Stomach (tissue), 4 donors: ENCODE measurements at regions not wholly inside any gene's neighbourhood (a gene's known extent, or its start where the extent isn't known, plus 50 kb on each side); places are given as distances from the start of the nearest gene placed in this dataset.

ENCODE experiments used
- POLR2A ChIP-seq, 4 donors: fragments of 450-650 bp; IDR thresholded peaks; one replicate each; pipeline ENCODE4 v1.6.1; 2016; ENCODE audit warnings: antibody characterized with exemption in 4 of 4, control low read depth in 2 of 4, mild to moderate bottlenecking in 1 of 4, moderate library complexity in 1 of 4
- POLR2AphosphoS5 ChIP-seq, 3 donors: sonication (generic); formaldehyde crosslinking; IDR thresholded peaks; one replicate each; pipeline ENCODE4 v1.6.1; 2016; ENCODE audit warnings: antibody characterized with exemption in 3 of 3
- TF ChIP-seq, protein P1 (sequence below), 7 experiments: fragments of 450-650 bp in 4 of 7; fragments of 200-600 bp in 3 of 7; sonication (generic) in 3 of 7; IDR thresholded peaks; one replicate each; pipeline ENCODE4 v1.5.1; 2016 to 2019; ENCODE audit warnings: antibody characterized with exemption in 7 of 7, control low read depth in 2 of 7, mild to moderate bottlenecking in 1 of 7

DNA sequence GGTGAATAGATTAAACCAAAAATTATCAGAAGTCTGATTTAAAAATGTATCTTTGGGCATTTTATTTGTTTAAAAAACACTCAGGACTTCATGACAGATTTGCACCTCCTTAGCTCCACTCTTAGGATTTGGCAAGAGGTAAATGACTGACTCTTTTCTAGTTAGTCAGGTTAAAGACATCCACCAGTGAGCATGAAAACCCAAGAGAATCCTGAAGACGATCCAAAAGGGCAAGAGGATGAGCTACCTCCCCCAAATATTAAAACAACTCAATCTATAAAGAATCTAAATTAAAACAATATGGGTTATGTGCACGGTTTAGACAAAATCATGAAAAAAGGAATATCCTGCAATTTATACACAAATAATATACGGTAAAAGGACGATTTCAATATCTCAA, 89.4 kb upstream of the OPRM1 start:
- TF ChIP-seq POLR2A (IDR thresholded peaks at IDR 0.05) (no peak), POLR2AphosphoS5 (IDR thresholded peaks at IDR 0.05) (no peak)
- TF ChIP-seq, protein P1, sequence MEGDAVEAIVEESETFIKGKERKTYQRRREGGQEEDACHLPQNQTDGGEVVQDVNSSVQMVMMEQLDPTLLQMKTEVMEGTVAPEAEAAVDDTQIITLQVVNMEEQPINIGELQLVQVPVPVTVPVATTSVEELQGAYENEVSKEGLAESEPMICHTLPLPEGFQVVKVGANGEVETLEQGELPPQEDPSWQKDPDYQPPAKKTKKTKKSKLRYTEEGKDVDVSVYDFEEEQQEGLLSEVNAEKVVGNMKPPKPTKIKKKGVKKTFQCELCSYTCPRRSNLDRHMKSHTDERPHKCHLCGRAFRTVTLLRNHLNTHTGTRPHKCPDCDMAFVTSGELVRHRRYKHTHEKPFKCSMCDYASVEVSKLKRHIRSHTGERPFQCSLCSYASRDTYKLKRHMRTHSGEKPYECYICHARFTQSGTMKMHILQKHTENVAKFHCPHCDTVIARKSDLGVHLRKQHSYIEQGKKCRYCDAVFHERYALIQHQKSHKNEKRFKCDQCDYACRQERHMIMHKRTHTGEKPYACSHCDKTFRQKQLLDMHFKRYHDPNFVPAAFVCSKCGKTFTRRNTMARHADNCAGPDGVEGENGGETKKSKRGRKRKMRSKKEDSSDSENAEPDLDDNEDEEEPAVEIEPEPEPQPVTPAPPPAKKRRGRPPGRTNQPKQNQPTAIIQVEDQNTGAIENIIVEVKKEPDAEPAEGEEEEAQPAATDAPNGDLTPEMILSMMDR (IDR thresholded peaks at IDR 0.05) = no peak
